Neural crest cell (in vitro differentiated cells): ENCODE measurements at regions not wholly inside any gene's neighbourhood (a gene's known extent, or its start where the extent isn't known, plus 50 kb on each side); places are given as distances from the start of the nearest gene placed in this dataset.

ENCODE experiments used
- DNase-seq: peaks from one replicate; pipeline ENCODE4 v3.0.0; 2021; ENCODE audit warnings: low read depth, mixed read lengths, low spot score
- H3K27ac Mint-ChIP-seq: one replicate; pipeline ENCODE4 v1.8.0; 2021; ENCODE audit warnings: mild to moderate bottlenecking, mixed read lengths; ENCODE audit not compliant: unreplicated experiment
- H3K27me3 Mint-ChIP-seq: 2 replicates; pipeline ENCODE4 v1.8.0; 2021; ENCODE audit warnings: low read depth, mild to moderate bottlenecking, mixed read lengths
- H3K36me3 Mint-ChIP-seq: 2 replicates; pipeline ENCODE4 v1.8.0; 2021; ENCODE audit warnings: low read depth, mild to moderate bottlenecking, mixed read lengths
- H3K4me1 Mint-ChIP-seq: 2 replicates; pipeline ENCODE4 v1.8.0; 2021; ENCODE audit warnings: mixed read lengths
- H3K4me3 Mint-ChIP-seq: one replicate; pipeline ENCODE4 v1.8.0; 2021; ENCODE audit warnings: mild to moderate bottlenecking, mixed read lengths
- H3K9me3 Mint-ChIP-seq: 2 replicates; pipeline ENCODE4 v1.8.0; 2021; ENCODE audit warnings: mixed read lengths
- TF ChIP-seq, protein P1 (sequence below): fragments of 200-600 bp; sonication (generic); conservative IDR thresholded peaks from 2 replicates; pipeline ENCODE4 v1.5.0; 2021; ENCODE audit warnings: antibody characterized with exemption, mild to moderate bottlenecking

DNA sequence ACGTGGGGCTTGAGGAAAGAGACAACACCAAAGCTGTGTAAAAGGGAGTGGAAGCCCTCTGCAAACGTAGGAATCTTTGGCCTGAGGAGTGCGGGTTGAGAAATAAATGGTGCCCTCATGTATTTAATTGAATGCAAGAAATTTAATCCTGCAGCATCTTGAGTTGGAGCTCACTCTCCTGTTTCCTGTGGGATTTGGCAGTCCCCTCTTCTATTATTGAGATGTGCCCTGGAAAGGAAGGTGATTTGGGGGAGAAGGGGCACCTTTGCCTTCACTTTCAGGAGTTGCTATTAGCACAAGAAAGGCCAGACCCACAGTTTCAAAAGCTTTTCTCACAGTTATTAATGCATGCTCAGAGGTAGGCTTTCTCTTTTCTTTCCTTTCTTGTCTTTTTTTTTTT lies 201.4 kb upstream of the HDDC2 start:
- H3K27ac Mint-ChIP-seq, result no peak overlapping the region
- peaks cover 6% of the 10 kb centered on the region for H3K4me1 Mint-ChIP-seq
- peaks cover 8% of the 10 kb centered on the region for H3K9me3 Mint-ChIP-seq
- peaks cover 3% of the 10 kb centered on the region for H3K36me3 Mint-ChIP-seq
- no peak overlapping the region for H3K4me3 Mint-ChIP-seq
- peaks cover 4% of the 10 kb centered on the region for H3K27me3 Mint-ChIP-seq
- DNase-seq, result no peak
- TF ChIP-seq, protein P1, sequence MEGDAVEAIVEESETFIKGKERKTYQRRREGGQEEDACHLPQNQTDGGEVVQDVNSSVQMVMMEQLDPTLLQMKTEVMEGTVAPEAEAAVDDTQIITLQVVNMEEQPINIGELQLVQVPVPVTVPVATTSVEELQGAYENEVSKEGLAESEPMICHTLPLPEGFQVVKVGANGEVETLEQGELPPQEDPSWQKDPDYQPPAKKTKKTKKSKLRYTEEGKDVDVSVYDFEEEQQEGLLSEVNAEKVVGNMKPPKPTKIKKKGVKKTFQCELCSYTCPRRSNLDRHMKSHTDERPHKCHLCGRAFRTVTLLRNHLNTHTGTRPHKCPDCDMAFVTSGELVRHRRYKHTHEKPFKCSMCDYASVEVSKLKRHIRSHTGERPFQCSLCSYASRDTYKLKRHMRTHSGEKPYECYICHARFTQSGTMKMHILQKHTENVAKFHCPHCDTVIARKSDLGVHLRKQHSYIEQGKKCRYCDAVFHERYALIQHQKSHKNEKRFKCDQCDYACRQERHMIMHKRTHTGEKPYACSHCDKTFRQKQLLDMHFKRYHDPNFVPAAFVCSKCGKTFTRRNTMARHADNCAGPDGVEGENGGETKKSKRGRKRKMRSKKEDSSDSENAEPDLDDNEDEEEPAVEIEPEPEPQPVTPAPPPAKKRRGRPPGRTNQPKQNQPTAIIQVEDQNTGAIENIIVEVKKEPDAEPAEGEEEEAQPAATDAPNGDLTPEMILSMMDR, result no peak

DNA sequence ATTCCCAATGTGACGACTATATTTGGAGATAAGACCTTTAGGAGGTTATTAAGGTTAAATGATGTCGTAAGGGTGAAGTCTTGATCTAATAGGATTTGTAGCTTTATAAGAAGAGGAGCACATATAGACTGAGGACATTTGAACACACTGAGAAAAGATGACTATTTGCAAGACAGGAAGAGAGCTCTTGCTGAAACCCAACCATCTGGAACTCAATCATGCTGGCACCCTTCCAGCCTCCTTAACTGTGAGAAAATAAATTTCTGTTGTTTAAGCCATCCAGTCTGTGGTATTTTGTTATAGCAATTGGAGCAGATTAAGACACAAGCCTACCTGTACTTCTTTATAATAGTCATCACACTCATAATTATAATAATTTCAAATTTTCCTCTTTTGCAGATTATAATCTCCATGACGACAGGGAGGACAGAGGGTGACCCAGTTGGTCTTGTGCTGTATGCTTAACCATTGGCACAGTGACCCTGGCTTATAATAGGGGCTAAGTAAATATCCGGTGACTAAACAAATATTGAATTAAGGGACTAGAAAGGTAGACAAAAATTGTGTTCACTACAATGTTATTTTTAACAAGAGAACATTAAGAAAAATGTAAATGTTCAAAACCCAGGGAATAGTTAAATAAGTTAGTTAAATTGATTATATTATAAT lies 206.4 kb upstream of the HDDC2 start:
- TF ChIP-seq, protein P1, result no peak
- Mint-ChIP-seq H3K4me1 (peaks cover 2% of the 10 kb centered on the region), H3K27ac (no peak overlapping the region), H3K4me3 (no peak overlapping the region), H3K27me3 (peaks cover 4% of the 10 kb centered on the region), H3K36me3 (peaks cover 3% of the 10 kb centered on the region), H3K9me3 (peaks cover 6% of the 10 kb centered on the region)
- DNase-seq, result no peak

DNA sequence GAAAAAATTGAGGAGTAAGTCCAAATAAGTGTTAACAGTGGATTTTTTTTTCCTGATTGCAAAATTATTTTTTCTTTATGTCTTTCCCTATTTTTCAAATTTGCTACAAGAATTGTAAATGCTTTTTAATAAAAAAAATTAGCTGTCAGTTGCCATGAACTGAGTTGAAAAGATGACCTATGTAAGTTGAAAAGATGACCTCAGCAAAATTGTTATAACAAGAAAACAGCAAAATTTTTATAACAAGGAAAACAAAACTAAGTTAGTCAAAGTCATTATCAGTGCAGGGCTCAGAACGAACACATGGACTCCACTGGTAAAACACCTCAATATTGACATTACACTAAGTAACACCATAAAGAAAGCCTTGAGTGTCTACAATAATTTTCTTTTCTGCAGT lies 207.0 kb upstream of the HDDC2 start:
- TF ChIP-seq, protein P1, result no peak
- Mint-ChIP-seq H3K36me3 (peaks cover 3% of the 10 kb centered on the region), H3K27ac (no peak overlapping the region), H3K4me3 (no peak overlapping the region), H3K27me3 (peaks cover 4% of the 10 kb centered on the region), H3K9me3 (peaks cover 6% of the 10 kb centered on the region), H3K4me1 (no peaks in the 10 kb centered on the region)
- DNase-seq, result no peak

DNA sequence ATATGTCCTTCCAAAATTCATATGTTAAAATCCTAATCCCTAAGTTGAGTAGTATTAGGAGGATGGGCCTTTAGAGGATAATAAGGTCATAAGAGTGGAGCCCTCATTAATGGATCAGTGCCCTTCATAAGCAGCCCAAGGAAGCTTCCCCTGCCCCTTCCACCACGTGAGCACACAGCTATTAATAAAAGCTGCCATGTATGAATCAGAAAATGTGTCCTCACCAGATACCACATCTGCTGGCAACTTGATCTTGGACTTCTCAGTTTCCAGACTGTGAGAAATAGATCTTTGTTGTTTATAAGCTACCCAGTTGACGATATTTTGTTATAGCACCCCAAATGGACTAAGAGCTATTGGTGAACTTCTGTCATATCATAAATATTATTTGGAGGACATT lies 207.7 kb upstream of the HDDC2 start:
- TF ChIP-seq, protein P1, result no peak
- Mint-ChIP-seq H3K36me3 (peaks cover 3% of the 10 kb centered on the region), H3K4me3 (no peak overlapping the region), H3K4me1 (no peaks in the 10 kb centered on the region), H3K9me3 (peaks cover 6% of the 10 kb centered on the region), H3K27ac (no peak overlapping the region), H3K27me3 (peaks cover 4% of the 10 kb centered on the region)
- DNase-seq, result no peak

DNA sequence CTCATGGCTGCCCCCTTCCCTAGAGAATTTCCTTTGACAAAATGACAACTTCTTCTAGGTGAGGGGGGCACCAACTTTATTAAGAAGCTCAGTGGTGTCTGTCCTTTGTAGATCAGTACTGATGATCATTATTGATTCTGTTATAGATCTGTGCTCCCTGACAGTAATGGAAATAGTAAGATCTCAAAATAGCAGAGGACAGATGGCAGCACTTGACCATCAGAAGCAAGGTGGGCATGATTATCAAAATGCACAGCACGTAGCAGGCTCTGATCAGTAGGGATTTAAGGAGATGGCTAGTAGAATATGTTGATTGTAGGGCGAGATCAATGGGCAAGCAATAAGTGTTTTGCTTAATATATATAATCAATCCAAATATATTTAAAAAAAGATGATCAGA lies 208.6 kb upstream of the HDDC2 start:
- Mint-ChIP-seq H3K4me1 (no peaks in the 10 kb centered on the region), H3K9me3 (peaks cover 8% of the 10 kb centered on the region), H3K4me3 (no peak overlapping the region), H3K27ac (no peak overlapping the region), H3K36me3 (peaks cover 3% of the 10 kb centered on the region), H3K27me3 (peaks cover 4% of the 10 kb centered on the region)
- no peak for DNase-seq
- TF ChIP-seq, protein P1, result no peak
